SH-SY5Y (cell line): ENCODE measurements at regions not wholly inside any gene's neighbourhood (a gene's known extent, or its start where the extent isn't known, plus 50 kb on each side); places are given as distances from the start of the nearest gene placed in this dataset.
A peak's percentile ranks its signal among the peaks of the same experiment; 100 is the strongest.

ENCODE experiments used
- GATA2 ChIP-seq: IDR thresholded peaks from 2 replicates; pipeline ENCODE4 v1.6.1; 2011; ENCODE audit warnings: mild to moderate bottlenecking, low read depth, low read length
- GATA3 ChIP-seq: IDR thresholded peaks from 2 replicates; pipeline ENCODE4 v1.6.1; 2011; ENCODE audit warnings: low read depth, mild to moderate bottlenecking, low read length, moderate library complexity

DNA sequence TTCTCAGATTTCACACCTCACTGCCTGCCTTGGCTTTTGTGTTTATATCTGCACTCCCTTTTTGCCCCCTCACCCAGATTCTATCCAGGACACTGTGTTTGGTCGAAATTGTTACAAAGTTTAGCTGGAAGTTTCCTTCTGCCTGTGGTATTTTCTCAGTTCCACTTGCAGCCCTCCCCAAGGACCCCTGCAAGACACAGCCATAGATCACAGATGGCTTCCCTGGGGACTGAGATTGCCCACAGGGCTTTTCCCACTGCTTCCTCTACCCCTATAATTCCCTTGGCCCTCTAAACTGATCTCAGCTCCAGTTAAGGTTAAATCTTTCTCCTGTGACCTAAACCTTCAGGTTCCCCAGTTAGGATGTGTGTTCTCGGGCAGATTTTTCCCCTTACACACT, 146.1 kb upstream of the C11orf87 start:
- TF ChIP-seq GATA2, result no peak
- no peak for TF ChIP-seq GATA3

DNA sequence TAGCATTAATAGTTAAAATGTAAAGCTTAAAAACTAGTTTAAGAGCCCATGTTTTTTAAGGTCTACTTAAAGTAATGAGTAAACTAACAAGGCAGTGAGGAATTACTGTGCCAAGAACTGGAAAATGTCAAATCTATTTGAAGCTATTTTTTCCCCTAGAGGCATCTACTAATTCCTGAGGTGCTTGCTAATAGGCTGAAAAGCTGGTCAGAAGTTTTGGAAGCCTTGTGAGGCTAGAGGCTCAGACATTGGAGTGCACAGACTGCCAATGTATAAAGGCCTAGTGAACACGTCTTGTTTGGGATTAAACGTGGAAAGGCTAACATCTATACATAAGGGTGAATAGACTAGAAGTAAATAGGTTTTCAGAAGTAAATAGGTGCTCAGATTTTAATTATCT, 136.5 kb upstream of the C11orf87 start:
- no peak for TF ChIP-seq GATA2
- no peak for TF ChIP-seq GATA3

DNA sequence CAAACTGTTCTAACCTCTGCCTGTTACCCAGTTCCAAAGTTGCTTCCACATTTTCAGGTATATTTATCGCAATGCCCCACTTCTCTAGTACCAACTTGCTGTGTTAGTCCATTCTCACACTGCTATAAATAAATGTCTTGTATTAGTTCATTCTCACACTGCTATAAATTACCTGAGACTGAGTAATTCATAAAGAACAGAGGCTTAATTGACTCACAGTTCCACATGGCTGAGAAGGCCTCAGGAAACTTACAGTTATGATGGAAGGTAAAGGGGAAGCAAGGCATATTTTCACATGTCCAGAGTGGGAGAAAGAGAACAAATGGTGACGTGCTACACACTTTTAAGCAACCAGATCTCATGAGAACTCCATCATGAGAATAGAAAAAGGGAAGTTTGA, 130.4 kb upstream of the C11orf87 start:
- TF ChIP-seq GATA3, result no peak
- TF ChIP-seq GATA2, result no peak

DNA sequence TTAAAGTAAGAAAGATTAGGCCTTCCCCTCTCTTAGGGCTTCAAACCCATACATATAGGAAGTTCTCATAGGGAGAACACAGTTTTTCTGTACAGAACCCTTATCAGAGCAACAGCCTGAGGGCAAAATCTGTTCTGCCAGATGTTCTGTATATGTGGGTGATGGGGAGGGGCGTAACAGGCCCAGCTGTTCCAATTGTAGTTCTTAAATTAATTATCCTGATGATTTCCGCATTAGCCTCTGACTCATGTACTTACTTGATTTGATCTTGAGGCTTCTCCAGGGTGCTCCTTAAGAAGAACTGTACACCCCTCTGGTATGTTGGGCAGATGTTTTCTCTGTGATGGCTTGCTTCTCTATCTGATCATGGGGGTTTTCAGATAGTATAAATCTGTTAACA, 123.1 kb upstream of the C11orf87 start:
- peak; percentile 19; the same call in 1 of the 2 replicates for TF ChIP-seq GATA3
- peak; percentile 65; the same call in 1 of the 2 replicates for TF ChIP-seq GATA2

DNA sequence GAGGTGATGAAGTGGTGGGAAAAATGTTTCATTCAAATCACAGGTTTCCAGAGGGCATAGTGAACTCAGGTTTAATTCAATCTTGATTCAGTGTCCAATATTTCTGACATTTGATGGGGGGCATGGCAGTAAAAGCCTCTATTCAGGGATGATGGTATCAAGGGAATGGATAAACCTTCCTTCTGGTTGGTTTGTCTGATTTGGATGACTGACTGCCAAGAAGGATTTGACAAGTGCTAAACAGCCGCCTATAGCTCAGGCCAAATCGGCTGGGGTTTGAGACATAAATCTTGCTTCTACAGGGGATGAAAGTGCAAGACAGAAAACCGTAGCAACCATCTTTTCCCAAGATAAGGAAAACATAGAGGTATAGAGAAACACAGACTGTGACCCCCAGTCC, 121.8 kb upstream of the C11orf87 start:
- TF ChIP-seq GATA3, result no peak
- no peak for TF ChIP-seq GATA2

DNA sequence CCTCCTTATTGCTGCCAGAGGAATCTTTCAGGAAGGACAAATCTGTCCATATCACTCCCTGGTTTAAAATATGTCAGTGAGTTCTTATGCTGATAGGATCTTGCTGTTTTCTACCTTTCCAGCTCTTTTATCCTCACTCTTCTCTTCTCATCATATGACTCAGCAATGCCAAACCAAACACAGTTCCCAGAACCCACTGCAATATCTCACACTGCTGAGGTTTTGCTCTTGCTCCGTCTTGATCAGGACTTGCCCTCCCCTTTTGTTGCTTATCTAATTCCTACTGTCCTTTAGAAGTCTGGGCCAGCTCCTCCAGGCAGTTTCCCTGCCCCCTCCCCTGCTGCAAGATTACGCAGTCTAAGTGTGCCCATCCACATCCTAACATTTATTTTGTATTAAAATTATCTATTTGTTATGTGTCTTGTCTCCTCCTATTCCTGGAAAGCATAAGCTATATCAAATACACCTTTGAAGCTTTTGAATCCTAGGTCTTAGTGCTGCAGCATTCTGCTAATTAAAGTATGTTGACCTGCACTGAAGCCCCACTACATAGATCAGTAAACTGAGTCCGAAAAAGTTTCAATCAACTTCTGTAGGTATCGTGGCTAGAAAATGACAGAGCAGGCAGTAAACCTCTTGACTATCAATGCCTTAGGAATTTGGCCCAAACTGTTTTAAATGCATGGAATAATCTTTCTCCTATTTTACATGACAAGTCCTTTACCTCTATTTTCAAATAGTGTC, 119.2 kb upstream of the C11orf87 start:
- no peak for TF ChIP-seq GATA2
- no peak for TF ChIP-seq GATA3

DNA sequence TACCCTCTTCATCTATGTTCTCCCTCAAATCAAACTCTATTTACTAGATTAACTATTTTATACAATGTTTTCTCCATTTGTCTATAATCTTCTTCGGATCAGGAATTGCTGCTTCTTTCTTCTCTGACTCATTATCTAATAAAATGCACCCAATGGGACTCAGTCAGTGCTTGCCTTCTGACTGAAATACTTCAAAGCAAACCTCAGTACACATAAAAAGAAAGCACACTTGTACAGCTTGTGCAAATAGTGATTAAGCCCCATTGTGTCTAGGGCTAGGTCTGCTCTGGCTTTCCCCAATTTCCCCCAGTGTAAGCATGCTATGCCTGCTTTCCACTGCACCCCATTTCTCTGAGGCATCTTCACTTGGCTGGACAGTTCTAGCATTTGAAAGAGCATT, 118.6 kb upstream of the C11orf87 start:
- TF ChIP-seq GATA3 (no peak), GATA2 (no peak)

DNA sequence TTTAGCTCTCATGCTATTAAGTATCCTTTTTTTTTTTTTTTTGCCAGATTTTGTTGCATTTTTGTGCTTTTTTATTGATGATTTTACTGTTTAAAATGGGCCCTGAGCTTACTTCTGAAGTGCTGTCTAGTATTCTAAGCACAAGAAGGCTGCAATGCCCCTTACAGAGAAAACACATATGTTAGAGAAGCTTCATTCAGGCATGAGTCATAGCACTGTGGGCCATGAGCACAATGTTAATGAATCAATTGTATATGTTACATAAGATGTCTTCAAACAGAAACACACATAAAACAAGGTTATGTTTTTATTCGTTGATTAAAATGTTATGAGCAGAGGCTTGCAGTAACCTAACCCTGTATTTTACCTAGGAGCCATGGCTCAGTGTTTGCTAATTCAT, 117.8 kb upstream of the C11orf87 start:
- no peak for TF ChIP-seq GATA2
- no peak for TF ChIP-seq GATA3

DNA sequence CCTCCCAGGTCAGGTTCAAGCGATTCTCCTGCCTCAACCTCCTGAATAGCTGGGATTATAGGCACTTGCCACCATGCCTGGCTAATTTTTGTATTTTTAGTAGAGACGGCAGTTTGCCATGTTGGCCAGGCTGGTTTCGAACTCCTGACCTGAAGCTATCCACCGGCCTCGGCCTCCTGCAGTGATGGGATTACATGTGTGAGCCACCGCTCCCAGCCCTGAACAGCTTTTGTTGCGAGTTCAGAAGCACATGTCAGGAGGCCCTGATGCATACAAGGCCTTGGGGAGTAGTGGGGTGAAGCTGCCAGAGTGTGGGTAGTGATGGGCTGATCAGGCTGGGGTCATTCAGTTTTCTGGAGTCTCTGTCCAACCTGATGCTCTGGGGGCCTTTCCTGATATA, 117.0 kb upstream of the C11orf87 start:
- TF ChIP-seq GATA2, result no peak
- no peak for TF ChIP-seq GATA3

DNA sequence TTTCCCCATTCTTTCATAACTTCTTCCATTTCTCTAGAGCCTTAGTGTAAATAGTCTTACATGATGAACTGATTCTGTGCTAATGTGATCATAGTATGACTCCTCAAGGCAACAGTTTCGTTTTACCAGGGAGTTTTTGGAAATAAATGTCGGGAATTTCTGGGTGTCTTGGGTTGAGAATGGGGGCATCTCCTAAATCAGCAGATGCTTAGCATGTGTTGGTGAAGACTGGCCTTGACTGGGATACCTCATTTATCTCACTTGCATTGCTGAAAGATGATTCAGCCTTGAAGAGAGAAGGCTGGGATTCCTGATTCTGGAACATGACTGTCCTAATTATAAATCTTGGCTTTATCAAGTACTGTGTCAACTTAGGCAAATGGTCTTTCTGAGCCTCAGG, 115.7 kb upstream of the C11orf87 start:
- TF ChIP-seq GATA3, result no peak
- TF ChIP-seq GATA2, result no peak

DNA sequence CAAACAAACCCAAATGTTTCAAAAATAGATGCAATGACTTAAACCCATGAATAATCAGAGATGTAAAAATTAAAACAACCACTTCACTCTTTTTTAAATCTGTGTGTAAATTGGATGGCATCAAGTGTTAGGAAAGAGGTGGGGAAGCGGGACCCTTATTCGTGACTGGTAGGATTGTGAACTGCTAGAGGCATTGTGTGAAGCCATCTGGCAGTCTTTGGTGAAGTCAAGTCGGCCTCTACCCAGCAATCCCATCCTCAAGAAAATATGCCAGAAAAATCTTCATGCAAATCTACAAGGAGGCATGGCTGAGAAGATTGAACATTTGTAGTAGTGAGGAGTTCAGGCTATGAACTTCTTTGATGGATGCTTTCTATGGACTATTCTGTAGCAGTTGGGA, 114.6 kb upstream of the C11orf87 start:
- TF ChIP-seq GATA2 (no peak), GATA3 (no peak)

DNA sequence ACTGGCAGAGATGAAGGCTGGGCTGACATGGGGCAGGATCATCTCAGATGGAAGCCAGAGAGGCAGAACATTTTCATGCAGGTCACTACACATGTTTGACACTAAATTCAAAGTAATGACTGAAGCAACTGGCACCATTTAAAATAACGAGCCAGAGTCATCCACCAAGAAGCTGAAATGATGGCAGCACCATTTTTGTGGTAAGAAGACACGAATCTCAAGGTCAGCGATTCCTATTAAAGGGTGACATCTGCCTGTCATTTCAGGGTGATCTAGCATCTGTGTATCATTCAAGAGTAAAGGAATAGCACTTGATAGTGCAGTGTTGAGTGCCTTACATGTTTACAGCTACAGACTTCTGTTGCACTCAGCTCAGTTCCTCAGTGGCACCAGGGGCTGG, 113.4 kb upstream of the C11orf87 start:
- no peak for TF ChIP-seq GATA3
- no peak for TF ChIP-seq GATA2

DNA sequence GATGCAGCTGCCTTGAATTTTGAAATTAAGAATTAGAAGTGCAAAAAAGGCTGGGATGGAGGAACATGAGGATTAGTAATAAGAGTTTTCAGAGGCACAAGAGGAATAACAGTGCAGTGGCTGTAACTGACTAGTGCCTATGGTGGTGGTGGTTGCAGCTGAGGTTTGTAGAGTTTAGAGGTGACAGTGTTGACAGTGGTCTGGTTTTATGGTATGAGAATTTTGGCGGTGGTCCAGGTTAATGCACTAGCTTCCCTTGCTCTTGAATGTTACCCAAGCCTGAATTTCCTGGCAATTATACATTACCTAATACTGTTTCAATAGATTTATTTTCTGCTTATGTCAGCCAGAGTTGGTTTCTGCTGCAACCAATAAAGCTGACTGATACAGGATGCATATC, 112.8 kb upstream of the C11orf87 start:
- no peak for TF ChIP-seq GATA3

DNA sequence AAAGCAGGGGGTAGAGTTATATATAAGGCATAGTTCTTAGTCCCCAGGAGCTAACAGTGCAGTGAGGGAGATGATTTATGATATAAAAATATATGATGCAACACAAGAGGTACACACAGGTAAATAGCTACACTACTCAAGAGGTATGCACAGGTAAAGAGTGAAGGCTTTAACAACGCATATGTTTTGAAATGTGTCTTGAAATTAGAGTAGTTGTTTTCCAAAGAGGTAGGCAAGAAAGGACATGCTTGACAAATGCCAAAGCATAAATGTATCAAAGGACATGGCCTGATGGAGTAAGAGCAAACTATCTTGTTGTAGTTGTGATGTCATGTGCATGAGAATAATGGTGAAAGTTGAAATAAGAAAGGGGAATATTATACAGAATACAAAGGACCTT, 104.3 kb upstream of the C11orf87 start:
- TF ChIP-seq GATA3, result no peak
- TF ChIP-seq GATA2, result no peak

DNA sequence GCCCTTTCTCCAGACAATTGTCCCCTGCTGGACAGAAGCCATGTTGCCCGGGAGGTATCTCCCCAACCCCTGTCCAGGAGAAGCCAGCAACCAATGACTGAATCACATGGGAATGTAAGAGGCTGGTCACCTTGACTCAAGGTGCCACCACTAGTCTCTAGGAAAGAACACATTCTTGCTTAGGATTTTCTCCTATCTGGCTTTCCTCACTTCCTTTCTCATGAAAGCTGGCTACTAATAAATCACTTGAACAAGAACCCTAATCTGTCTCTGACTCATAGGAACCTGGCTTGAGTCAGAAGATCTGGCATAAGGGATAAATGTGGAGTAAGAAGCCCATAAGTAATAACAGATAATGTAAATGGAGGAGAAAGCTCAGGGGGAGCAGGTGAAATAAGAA, 101.4 kb upstream of the C11orf87 start:
- TF ChIP-seq GATA2 (no peak), GATA3 (no peak)

DNA sequence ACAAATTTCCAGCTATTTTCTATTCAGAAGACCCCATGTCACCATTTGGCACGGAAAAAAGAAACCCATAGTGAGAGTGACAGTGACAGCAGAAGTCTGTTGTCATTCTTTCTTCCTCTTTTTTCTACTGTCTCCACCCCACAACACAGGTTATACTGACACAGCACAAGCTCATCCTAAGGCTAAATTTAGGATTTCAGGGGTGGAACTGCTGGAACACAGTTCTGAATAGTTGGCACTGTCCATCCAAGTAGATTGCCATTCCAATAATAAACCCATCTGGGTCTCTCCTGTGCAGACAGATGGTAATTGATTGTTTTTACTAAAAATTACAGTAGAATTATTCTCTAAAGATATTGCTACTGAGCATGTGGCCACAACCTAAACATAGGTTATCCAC, 95.2 kb upstream of the C11orf87 start:
- TF ChIP-seq GATA3, result no peak
- no peak for TF ChIP-seq GATA2
